IPS-20b (cell line): ENCODE measurements at regions not wholly inside any gene's neighbourhood (a gene's known extent, or its start where the extent isn't known, plus 50 kb on each side); places are given as distances from the start of the nearest gene placed in this dataset.
"Not testable (repeated sequence)": the region's sequence is repeated elsewhere in the genome, so short reads cannot be mapped to it uniquely, and the experiment has no call there.

Experiments
- H3K27ac ChIP-seq: one replicate; pipeline ENCODE4 v1.5.1; 2013; ENCODE audit warnings: low read length
- H3K27me3 ChIP-seq: 2 replicates; pipeline ENCODE4 v1.6.1; 2013; ENCODE audit warnings: mild to moderate bottlenecking, low read length, inconsistent platforms; ENCODE audit not compliant: insufficient read depth
- H3K36me3 ChIP-seq: 2 replicates; pipeline ENCODE4 v1.6.1; 2013; ENCODE audit warnings: low read depth, mild to moderate bottlenecking, inconsistent platforms, low read length, moderate library complexity; ENCODE audit not compliant: insufficient read depth
- H3K4me1 ChIP-seq: 2 replicates; pipeline ENCODE4 v1.6.1; 2013; ENCODE audit warnings: mild to moderate bottlenecking, control low read depth, inconsistent platforms, low read length, moderate library complexity; ENCODE audit not compliant: insufficient read depth
- H3K4me3 ChIP-seq: 2 replicates; pipeline ENCODE4 v1.5.1; 2013; ENCODE audit warnings: mild to moderate bottlenecking, low read length, inconsistent platforms
- H3K9ac ChIP-seq: 2 replicates; pipeline ENCODE4 v1.6.1; 2013; ENCODE audit warnings: low read depth, mild to moderate bottlenecking, inconsistent platforms, low read length, moderate library complexity
- H3K9me3 ChIP-seq: 2 replicates; pipeline ENCODE4 v1.6.1; 2013; ENCODE audit warnings: mild to moderate bottlenecking, low read depth, low read length, inconsistent platforms; ENCODE audit not compliant: insufficient read depth

DNA sequence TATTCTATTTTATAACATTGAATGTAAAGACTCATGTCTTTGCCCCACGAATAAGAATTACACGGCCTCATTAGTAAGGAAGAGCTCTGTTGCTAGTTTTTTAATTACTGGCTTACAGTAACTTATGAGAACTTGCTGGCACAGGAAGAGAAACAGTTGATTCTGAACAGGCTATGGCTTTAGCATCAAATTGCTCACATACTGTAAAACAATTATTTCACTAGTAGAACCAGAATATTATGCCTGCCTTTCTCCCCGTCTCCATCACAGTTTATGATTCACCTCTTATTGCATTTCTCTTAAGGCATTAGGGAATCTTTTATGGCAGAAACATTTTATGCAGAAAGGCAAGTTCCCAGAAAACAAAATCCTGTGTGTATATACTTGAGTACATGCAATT lies 126.1 kb downstream of the SPRY1 start:
- Histone ChIP-seq H3K4me3 (no peak overlapping the region), H3K36me3 (no peaks in the 10 kb centered on the region), H3K9ac (no peak overlapping the region), H3K4me1 (no peaks in the 10 kb centered on the region), H3K27ac (no peak overlapping the region), H3K9me3 (no peaks in the 10 kb centered on the region), H3K27me3 (no peaks in the 10 kb centered on the region)

DNA sequence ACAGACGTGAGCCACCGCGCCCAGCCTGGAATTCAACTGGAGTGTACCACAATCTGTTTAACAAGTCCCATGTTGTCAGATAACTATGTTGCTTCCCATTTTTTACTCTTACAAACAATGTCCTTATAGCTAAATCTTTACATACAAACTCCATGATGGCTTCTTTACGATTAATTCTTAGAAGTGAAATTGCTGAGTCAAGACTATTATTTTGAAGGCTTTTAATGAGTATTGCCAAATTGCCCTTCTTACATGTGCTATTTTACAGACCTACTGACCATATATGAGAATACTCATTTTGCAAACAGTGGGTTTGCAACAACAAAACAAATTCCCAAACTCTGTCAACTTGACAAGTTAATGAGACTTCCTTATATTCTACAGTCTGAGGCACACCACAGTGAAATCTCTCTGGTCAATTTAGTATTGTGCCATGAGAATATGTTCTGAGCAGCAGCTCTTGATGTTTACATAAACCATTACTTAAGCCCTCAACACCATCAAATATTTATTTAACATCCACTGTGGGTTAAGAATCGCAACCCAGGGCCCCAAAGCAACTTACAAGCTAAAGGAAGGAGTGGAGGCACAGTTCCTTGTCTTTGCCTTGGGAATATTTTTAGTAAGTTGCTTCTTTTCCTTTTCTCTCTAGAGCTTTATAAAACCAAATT lies 128.5 kb downstream of the SPRY1 start:
- H3K27ac ChIP-seq = no peak overlapping the region
- H3K4me1 ChIP-seq = no peaks in the 10 kb centered on the region
- no peaks in the 10 kb centered on the region for H3K9me3 ChIP-seq
- H3K27me3 ChIP-seq = no peaks in the 10 kb centered on the region
- no peaks in the 10 kb centered on the region for H3K36me3 ChIP-seq
- H3K4me3 ChIP-seq = no peak overlapping the region
- H3K9ac ChIP-seq = no peak overlapping the region

DNA sequence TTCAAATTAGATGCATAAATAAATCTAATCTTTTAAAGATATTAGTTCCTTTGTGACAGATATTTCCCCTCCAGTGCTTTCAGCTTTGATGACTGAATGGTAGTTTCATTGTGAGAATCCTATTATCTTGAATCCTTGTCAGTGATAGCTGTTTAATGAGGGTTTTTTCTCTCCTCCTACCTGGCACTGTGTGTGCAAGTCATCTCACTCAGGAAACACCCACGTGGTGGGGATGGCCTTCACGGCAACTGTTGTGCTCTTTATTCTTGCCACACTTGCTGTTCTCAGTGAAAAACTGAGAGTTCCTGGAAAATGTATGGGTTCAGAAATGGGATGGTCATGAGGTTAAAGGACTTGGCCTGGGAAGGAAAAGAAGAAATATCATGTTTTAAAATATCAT lies 129.9 kb downstream of the SPRY1 start:
- Histone ChIP-seq H3K36me3 (no peaks in the 10 kb centered on the region), H3K4me1 (no peaks in the 10 kb centered on the region), H3K4me3 (no peak overlapping the region)

DNA sequence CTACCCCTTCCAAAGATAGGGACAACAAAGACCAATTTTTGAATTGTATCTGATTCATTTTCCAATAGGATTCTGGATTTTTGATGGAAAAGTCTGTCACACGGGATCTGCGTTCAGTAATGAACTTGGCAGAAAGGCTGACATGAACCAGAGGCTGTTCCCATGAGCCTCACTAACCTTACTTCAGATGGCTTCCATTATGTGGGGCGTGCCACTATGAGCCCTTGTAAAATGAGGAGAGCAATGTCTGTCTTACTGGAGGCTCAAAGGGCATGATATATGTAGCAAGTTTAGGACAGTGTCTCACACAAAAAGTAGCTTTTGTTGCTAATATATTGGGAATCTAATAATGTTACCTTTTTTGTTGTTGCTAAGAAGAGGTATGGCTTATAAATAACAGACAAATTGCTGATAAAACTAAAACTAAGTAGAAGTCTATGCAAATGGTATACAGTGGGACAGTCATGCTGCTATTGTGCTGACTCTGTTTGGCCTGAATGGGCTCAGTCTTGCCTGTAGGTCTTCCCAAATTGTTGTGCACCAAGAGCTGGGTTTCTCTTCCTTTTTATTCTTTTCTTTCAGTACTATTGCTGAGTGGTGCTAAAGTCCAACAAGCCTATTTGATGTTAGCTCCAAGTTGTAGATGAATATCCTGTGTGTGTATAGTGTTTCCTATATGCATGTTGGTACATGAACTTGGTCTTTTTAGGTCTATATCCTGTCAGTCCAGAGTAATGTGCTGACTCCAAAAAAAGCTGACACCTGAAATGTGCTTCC lies 132.1 kb downstream of the SPRY1 start:
- no peaks in the 10 kb centered on the region for H3K36me3 ChIP-seq
- H3K27ac ChIP-seq = no peak overlapping the region
- no peak overlapping the region for H3K9ac ChIP-seq
- no peaks in the 10 kb centered on the region for H3K4me1 ChIP-seq
- no peaks in the 10 kb centered on the region for H3K27me3 ChIP-seq
- H3K9me3 ChIP-seq = no peaks in the 10 kb centered on the region
- H3K4me3 ChIP-seq = no peak overlapping the region

More for the DNA sequence above, 129.9 kb downstream of the SPRY1 start:
- no peaks in the 10 kb centered on the region for H3K27me3 ChIP-seq
- no peak overlapping the region for H3K27ac ChIP-seq
- H3K9me3 ChIP-seq = no peaks in the 10 kb centered on the region
- H3K9ac ChIP-seq = no peak overlapping the region

DNA sequence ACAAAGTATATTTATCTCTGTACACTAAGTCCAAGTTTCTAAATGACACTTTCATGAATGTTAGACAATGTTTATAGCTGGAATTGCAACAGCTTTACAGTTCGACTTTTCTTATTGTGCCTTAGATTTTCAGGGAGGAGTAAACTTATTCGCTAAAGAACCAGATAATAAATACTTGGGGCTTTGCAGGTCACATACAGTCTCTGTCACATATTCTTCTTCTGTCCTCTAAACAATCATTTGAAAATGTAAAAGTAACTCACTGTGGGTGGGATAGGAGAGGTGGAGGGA lies 132.6 kb downstream of the SPRY1 start:
- Histone ChIP-seq H3K9ac (no peak overlapping the region), H3K36me3 (no peaks in the 10 kb centered on the region), H3K4me1 (no peaks in the 10 kb centered on the region), H3K9me3 (no peaks in the 10 kb centered on the region; the same call in 1 of the 2 replicates), H3K27me3 (no peaks in the 10 kb centered on the region), H3K27ac (no peak overlapping the region), H3K4me3 (no peak overlapping the region)

DNA sequence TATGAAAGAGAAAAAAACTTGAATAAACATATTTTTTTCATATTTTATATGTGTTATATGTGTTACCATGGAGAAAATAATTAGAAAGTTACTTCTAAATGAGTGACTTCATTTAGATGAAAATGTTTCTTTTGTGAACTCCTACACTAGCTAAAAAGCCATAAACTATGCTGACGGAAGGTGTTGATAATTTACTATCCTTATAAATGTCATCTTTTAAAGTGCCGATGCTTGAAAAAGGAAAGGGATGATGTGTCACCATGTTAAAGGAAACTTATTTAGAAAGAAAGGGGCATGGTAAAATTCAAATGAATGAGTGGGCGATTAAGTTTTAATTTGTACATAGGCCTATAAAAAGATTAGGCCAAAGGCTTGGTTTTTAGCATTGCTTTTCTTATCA lies 133.8 kb downstream of the SPRY1 start:
- no peaks in the 10 kb centered on the region for H3K4me1 ChIP-seq
- H3K9me3 ChIP-seq = no peaks in the 10 kb centered on the region; the same call in 1 of the 2 replicates
- no peak overlapping the region for H3K4me3 ChIP-seq
- H3K36me3 ChIP-seq = no peaks in the 10 kb centered on the region
- no peaks in the 10 kb centered on the region for H3K27me3 ChIP-seq
- H3K9ac ChIP-seq = no peak overlapping the region
- H3K27ac ChIP-seq = no peak overlapping the region

DNA sequence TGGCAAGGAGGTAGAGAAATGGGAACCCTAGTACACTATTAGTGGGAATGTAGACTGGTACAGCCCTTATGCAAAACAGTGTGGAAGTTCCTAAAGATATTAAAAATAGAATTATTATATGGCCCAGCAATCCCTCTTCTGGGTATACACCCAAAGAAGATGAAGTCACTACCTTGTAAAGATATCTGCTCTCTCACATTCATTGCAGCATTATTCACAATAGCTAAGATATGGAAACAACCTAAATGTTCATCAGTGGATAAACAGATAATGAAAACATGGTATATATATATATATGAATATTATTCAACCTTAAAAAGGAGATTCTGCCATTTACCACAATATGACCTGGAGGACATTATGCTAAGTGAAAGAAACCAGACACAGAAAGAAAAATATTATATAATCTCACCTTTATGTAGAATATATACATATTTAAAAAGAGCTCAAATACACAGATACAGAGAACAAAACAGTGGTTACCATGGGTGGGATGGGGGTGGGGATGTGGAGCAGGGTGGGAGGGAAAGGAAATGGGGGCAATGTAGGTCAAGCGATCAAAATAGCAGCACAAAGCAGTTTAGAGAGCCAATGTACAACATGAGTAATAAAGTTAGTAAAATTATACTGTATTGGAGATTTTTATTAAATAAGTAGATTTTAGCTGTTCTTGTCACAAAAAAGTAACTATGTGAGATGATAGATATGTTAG lies 138.6 kb downstream of the SPRY1 start:
- H3K4me1 ChIP-seq = no peaks in the 10 kb centered on the region
- no peaks in the 10 kb centered on the region for H3K36me3 ChIP-seq
- no peak overlapping the region for H3K9ac ChIP-seq
- no peaks in the 10 kb centered on the region; the same call in 1 of the 2 replicates for H3K9me3 ChIP-seq
- H3K4me3 ChIP-seq = no peak overlapping the region
- no peaks in the 10 kb centered on the region for H3K27me3 ChIP-seq
- H3K27ac ChIP-seq = no peak overlapping the region

DNA sequence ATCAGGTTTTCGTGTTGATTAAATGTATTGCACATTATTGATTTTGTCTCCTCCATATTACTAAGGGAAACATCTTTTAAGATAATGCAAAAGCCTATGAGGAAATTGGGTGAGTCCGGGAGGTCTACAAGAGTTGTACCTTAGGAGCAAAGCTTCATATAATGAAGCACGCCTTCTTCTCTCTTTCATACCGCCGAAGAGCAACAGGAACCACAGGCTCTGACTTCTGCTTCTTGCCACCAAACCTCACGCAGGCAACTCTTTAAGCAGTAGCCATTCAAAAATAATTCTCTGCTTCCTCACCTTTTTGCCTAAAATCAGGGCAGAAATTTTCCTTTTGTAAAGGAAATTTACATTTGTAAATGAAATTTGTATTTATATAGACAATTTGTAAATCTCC lies 139.6 kb downstream of the SPRY1 start:
- H3K9ac ChIP-seq = no peak overlapping the region

DNA sequence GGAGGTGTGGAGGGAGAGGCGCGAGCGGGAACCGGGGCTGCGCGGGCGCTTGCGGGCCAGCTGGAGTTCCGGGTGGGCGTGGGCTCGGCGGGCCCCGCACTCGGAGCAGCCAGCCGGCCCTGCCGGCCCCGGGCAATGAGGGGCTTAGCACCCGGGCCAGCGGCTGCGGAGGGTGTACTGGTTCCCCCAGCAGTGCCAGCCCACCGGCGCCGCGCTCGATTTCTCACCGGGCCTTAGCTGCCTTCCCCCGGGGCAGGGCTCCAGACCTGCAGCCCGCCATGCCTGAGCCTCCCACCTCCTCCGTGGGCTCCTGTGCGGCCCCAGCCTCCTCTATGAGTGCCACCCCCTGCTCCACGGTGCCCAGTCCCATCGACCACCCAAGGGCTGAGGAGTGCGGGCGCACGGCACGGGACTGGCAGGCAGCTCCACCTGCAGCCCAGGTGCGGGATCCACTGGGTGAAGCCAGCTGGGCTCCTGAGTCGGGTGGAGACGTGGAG lies 141.4 kb downstream of the SPRY1 start:
- H3K9ac ChIP-seq, H3K27me3 ChIP-seq, H3K4me1 ChIP-seq, H3K4me3 ChIP-seq, H3K36me3 ChIP-seq, H3K9me3 ChIP-seq, H3K27ac ChIP-seq: not testable (repeated sequence)

More for the DNA sequence above, 139.6 kb downstream of the SPRY1 start:
- Histone ChIP-seq H3K4me3 (no peak overlapping the region), H3K4me1 (no peaks in the 10 kb centered on the region), H3K27ac (no peak overlapping the region), H3K36me3 (no peaks in the 10 kb centered on the region), H3K27me3 (no peaks in the 10 kb centered on the region), H3K9me3 (no peaks in the 10 kb centered on the region; the same call in 1 of the 2 replicates)

DNA sequence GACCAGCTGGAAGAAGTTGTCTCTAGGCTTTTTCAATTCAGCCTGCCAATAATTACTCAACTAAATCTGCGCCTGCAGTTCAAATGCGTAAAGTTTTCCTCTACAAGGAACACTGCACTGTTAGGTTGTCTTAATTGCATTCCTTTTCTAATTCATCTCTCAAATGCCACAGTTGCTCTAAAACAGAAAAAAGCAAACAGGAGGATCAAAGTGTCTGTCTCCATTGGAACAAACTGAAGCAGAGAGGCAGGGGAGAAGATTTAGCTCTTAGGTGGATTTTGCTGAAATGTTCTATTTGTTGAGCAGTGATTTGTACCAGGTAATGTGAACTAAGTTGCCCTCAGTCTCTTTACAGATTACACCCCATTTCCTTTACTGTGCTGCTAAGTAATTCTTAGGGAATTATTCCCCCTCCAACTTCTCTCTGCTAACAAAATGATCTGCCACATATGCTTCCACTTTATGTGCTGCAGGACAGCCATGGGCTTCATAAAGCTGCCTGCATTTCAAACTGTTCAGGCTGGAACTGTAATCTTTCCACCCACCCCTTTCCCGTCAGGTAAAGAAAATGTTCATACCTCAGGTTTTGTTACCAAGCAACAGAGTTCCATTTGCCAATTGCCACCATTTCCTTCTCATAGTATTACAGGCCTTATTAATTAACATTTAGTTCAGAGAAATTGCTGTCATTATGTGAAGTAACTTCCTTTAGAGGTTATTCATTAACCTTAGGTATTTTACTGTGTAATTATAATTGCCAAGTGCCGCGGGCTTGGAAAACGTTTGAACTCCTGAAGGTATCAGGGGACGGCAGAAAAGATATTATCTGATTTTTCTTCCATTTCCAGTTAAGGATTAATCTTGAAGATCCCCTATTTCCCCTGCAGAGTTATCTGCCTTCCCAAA lies 149.3 kb downstream of the SPRY1 start:
- peak overlapping the region; percentile 64; the same call in 1 of the 2 replicates for H3K9ac ChIP-seq

DNA sequence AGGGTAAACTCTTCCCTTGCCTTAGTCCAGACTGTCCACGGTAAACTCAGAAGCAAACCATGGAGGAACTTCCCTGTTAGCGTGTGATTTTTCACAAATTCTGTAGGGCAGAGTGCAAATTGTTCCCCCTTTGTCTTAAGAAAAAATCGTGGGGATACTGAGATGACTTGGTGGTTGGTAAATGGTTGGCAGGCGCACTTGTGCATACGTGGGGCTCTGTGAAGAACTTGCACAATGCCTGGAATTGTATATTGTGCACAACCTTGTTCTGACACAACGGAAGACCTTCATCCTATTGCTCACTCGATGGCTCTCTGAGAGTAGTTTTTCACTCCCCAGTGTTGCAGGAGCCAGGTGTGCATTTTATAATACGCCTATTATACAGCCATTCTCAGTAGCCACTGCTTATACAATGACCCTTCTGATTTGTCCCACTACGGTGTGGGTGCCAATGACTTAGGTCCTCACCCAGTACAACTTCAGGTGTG lies 150.0 kb downstream of the SPRY1 start:
- H3K27me3 ChIP-seq = no peaks in the 10 kb centered on the region
- H3K9ac ChIP-seq = peak overlapping the region; percentile 64; the same call in 1 of the 2 replicates
- H3K4me1 ChIP-seq = peaks cover 27% of the 10 kb centered on the region
- peak overlapping the region; percentile 7; the same call in 1 of the 2 replicates for H3K4me3 ChIP-seq
- H3K27ac ChIP-seq = peak overlapping the region; percentile 86
- H3K36me3 ChIP-seq = no peaks in the 10 kb centered on the region
- H3K9me3 ChIP-seq = no peaks in the 10 kb centered on the region

More for the DNA sequence above, 149.3 kb downstream of the SPRY1 start:
- H3K36me3 ChIP-seq = no peaks in the 10 kb centered on the region
- H3K9me3 ChIP-seq = no peaks in the 10 kb centered on the region
- peaks cover 27% of the 10 kb centered on the region for H3K4me1 ChIP-seq
- H3K4me3 ChIP-seq = no peak overlapping the region
- no peaks in the 10 kb centered on the region for H3K27me3 ChIP-seq
- no peak overlapping the region for H3K27ac ChIP-seq
